Esophagus muscularis mucosa (tissue), 4 donors: ENCODE measurements at regions not wholly inside any gene's neighbourhood (a gene's known extent, or its start where the extent isn't known, plus 50 kb on each side); places are given as distances from the start of the nearest gene placed in this dataset.

ENCODE experiments used
- DNase-seq: peaks from one replicate; pipeline ENCODE4 v3.0.0-alpha.2; 2017; ENCODE audit errors: extremely low spot score
- H3K27ac ChIP-seq, 4 donors: fragments of 200-600 bp; sonication (generic); replicated peaks in 1 of 4; 1 replicate in 3 of 4; 2 replicates in 1 of 4; pipeline ENCODE4 v1.5.1; 2016 to 2019; ENCODE audit warnings: mild to moderate bottlenecking in 1 of 4
- H3K27me3 ChIP-seq, 4 donors: fragments of 200-600 bp; sonication (generic); one replicate each; pipeline versions ENCODE4 v1.5.1 to v1.6.0; 2016 to 2019
- H3K36me3 ChIP-seq, 4 donors: fragments of 200-600 bp; sonication (generic); one replicate each; pipeline ENCODE4 v1.5.1; 2016 to 2019
- H3K4me1 ChIP-seq, 4 donors: fragments of 200-600 bp; sonication (generic); one replicate each; pipeline ENCODE4 v1.5.1; 2016 to 2019
- H3K4me3 ChIP-seq, 4 donors: fragments of 200-600 bp; sonication (generic); 1 replicate in 2 of 4; 2 replicates in 2 of 4; pipeline ENCODE4 v1.5.1; 2016 to 2019; ENCODE audit warnings: mild to moderate bottlenecking in 4 of 4, moderate library complexity in 1 of 4
- H3K9me3 ChIP-seq, 4 donors: fragments of 200-600 bp; sonication (generic); 1 replicate in 3 of 4; 2 replicates in 1 of 4; pipeline ENCODE4 v1.5.1; 2016 to 2019
- EP300 ChIP-seq: sonication (generic); formaldehyde crosslinking; IDR thresholded peaks from one replicate; pipeline ENCODE4 v1.6.1; 2017; ENCODE audit warnings: antibody characterized with exemption
- POLR2A ChIP-seq: fragments of 450-650 bp; IDR thresholded peaks from one replicate; pipeline ENCODE4 v1.6.1; 2017; ENCODE audit warnings: antibody characterized with exemption, moderate library complexity, mild to moderate bottlenecking, low read depth
- POLR2AphosphoS5 ChIP-seq, 2 donors: sonication (generic); formaldehyde crosslinking; IDR thresholded peaks; one replicate each; pipeline ENCODE4 v1.6.1; 2017; ENCODE audit warnings: antibody characterized with exemption in 2 of 2
- WGBS: methylation state at CpG from one replicate; pipeline ENCODE4 v1.1.5; 2018; 5-methylcytosine and 5-hydroxymethylcytosine counted together
- intact Hi-C: fragments of 100-400 bp; cut with DNase I; formaldehyde crosslinking; loops from one replicate; pipeline ENCODE4 v1.15.1; 2023
- TF ChIP-seq, protein P1 (sequence below), 3 experiments: fragments of 200-600 bp in 2 of 3; fragments of 450-650 bp in 1 of 3; sonication (generic) in 2 of 3; IDR thresholded peaks; one replicate each; pipeline ENCODE4 v1.5.1; 2017 to 2019; ENCODE audit warnings: antibody characterized with exemption in 3 of 3, mild to moderate bottlenecking in 2 of 3, moderate library complexity in 1 of 3

- 84% methylated on average over 10 of the region's 17 CpGs for WGBS
- H3K4me3 ChIP-seq: no peak overlapping the region
- H3K4me1 ChIP-seq: no peaks in the 10 kb centered on the region
- no peaks in the 10 kb centered on the region for H3K9me3 ChIP-seq
- TF ChIP-seq POLR2A (no peak), EP300 (no peak), POLR2AphosphoS5 (IDR thresholded peaks at IDR 0.05) (no peak)
- TF ChIP-seq, protein P1, sequence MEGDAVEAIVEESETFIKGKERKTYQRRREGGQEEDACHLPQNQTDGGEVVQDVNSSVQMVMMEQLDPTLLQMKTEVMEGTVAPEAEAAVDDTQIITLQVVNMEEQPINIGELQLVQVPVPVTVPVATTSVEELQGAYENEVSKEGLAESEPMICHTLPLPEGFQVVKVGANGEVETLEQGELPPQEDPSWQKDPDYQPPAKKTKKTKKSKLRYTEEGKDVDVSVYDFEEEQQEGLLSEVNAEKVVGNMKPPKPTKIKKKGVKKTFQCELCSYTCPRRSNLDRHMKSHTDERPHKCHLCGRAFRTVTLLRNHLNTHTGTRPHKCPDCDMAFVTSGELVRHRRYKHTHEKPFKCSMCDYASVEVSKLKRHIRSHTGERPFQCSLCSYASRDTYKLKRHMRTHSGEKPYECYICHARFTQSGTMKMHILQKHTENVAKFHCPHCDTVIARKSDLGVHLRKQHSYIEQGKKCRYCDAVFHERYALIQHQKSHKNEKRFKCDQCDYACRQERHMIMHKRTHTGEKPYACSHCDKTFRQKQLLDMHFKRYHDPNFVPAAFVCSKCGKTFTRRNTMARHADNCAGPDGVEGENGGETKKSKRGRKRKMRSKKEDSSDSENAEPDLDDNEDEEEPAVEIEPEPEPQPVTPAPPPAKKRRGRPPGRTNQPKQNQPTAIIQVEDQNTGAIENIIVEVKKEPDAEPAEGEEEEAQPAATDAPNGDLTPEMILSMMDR (IDR thresholded peaks at IDR 0.05): no peak
- intact Hi-C loops: no loop called here
- H3K27ac ChIP-seq: no peak overlapping the region
- no peaks in the 10 kb centered on the region for H3K36me3 ChIP-seq
- peaks cover 0 to 64% (median 0%) of the 10 kb centered on the region in 4 donors for H3K27me3 ChIP-seq
- DNase-seq: no peak
Measured at GRCh38 chr22:49062155-49062801, 765.4 kb downstream of the BRD1 start.

DNA sequence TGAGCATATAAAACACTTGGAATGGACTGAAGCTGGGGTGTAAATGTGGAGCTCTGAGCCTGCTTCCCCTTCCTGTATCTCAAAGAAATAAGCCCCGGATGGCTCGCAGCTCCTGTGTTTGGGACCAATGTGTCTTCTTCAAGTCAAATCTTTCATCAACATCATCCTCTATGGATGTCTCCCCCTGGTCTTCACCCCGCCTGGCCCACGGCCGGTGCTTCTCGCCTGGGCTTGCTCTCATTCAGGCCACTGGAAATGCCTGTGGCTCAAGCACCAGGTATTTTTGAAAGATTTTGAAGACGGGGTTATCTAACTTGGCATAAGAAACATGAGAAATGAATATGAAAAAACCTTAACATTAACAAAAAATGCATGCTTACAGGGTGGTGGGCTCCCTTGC lies 769.8 kb downstream of the BRD1 start:
- peaks cover 0 to 70% (median 0%) of the 10 kb centered on the region in 4 donors for H3K27me3 ChIP-seq
- intact Hi-C loops: no loop called here
- TF ChIP-seq EP300 (no peak), POLR2A (no peak), POLR2AphosphoS5 (IDR thresholded peaks at IDR 0.05) (no peak)
- TF ChIP-seq, protein P1 (IDR thresholded peaks at IDR 0.05): no peak

DNA sequence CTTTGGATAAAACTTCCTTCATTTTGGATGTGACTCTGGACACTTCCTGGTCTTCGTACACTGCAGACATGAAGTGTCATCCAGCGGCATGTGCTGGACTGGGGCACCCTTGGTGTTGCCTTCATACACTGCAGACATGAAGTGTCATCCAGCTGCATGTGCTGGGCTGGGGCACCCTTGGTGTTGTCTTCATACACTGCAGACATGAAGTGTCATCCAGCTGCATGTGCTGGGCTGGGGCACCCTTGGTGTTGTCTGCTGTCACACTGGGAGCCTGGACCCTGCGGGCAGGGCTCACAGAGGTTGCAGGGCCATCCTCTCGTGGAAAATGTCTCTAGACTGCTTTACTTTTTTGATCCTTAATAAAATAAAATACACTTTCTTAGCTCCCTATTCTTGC lies 771.4 kb downstream of the BRD1 start:
- H3K9me3 ChIP-seq: no peaks in the 10 kb centered on the region
- no peaks in the 10 kb centered on the region for H3K36me3 ChIP-seq
- intact Hi-C loops: no loop called here
- H3K4me3 ChIP-seq: no peak overlapping the region
- no peaks in the 10 kb centered on the region for H3K4me1 ChIP-seq
- 91% methylated on average over 3 of the region's 4 CpGs for WGBS
- DNase-seq: no peak
- no peak overlapping the region for H3K27ac ChIP-seq
- TF ChIP-seq, protein P1 (IDR thresholded peaks at IDR 0.05): no peak
- no peak for TF ChIP-seq POLR2A
- no peak for TF ChIP-seq POLR2AphosphoS5 (IDR thresholded peaks at IDR 0.05)
- TF ChIP-seq EP300: no peak
- H3K27me3 ChIP-seq: peaks cover 0 to 69% (median 0%) of the 10 kb centered on the region in 4 donors

More for the DNA sequence above, 769.8 kb downstream of the BRD1 start:
- Histone ChIP-seq H3K4me3 (no peak overlapping the region), H3K4me1 (no peaks in the 10 kb centered on the region), H3K9me3 (no peaks in the 10 kb centered on the region), H3K36me3 (no peaks in the 10 kb centered on the region), H3K27ac (no peak overlapping the region)
- WGBS: 84% methylated on average over 7 of the region's 7 CpGs
- no peak for DNase-seq

DNA sequence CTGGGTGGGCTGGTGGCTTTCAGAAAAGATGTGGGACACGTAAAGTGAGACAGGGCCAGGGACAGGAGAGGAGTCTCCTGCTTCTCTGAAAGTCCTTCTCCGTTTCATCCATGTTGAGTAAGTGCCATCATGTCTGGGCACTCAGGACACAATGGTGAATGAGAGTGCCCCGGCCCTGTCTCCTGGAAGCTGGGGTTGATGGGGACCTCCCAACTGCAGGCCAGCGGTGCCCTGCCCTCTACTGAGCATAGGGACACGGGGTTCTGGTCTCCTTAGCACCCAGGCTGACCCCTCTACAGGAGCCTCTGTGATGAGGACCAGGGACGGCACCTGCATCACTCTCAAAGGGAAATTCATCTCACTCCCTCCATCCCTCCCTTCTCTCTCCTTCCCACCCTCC lies 772.3 kb downstream of the BRD1 start:
- H3K36me3 ChIP-seq: no peaks in the 10 kb centered on the region
- H3K9me3 ChIP-seq: no peaks in the 10 kb centered on the region
- intact Hi-C loops: no loop called here
- H3K27me3 ChIP-seq: peaks cover 0 to 60% (median 0%) of the 10 kb centered on the region in 4 donors
- DNase-seq: no peak
- WGBS: 84% methylated on average over 6 of the region's 6 CpGs
- H3K4me3 ChIP-seq: no peak overlapping the region
- no peak overlapping the region for H3K27ac ChIP-seq
- TF ChIP-seq POLR2A (no peak), EP300 (no peak), POLR2AphosphoS5 (IDR thresholded peaks at IDR 0.05) (no peak)
- TF ChIP-seq, protein P1 (IDR thresholded peaks at IDR 0.05): no peak
- no peaks in the 10 kb centered on the region for H3K4me1 ChIP-seq

DNA sequence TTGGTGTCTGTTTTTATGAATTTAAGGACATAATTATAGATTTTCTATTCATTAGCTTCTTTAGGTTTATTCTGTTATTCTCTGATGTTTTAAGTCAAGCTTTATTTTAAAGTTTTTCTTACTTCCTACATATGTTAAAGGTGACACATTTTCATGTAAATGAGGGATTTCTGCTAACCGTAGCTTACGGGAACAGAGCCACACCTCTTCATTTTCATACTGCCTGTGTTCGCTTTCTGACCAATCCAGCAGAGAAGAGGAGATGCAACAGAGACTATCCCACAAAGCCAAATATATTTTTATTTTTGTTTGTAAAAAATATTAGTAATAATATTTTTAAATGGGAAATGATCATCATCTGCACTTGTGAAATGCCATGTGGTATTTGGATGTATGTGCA lies 774.1 kb downstream of the BRD1 start:
- Histone ChIP-seq H3K27me3 (peaks cover 0 to 50% (median 0%) of the 10 kb centered on the region in 4 donors), H3K27ac (no peak overlapping the region), H3K9me3 (no peaks in the 10 kb centered on the region), H3K4me1 (no peaks in the 10 kb centered on the region), H3K4me3 (no peak overlapping the region), H3K36me3 (no peaks in the 10 kb centered on the region)
- no peak for DNase-seq
- WGBS: 88% methylated on average over 3 of the region's 3 CpGs
- TF ChIP-seq POLR2AphosphoS5 (IDR thresholded peaks at IDR 0.05): no peak
- TF ChIP-seq, protein P1 (IDR thresholded peaks at IDR 0.05): no peak
- no peak for TF ChIP-seq POLR2A
- TF ChIP-seq EP300: no peak
- intact Hi-C loops: no loop called here
